Right lobe of liver (tissue), 4 donors: ENCODE measurements at regions not wholly inside any gene's neighbourhood (a gene's known extent, or its start where the extent isn't known, plus 50 kb on each side); places are given as distances from the start of the nearest gene placed in this dataset.

Experiments
- POLR2A ChIP-seq: fragments of 450-650 bp; IDR thresholded peaks from one replicate; pipeline ENCODE4 v1.6.1; 2017; ENCODE audit warnings: antibody characterized with exemption, mild to moderate bottlenecking
- TF ChIP-seq, protein P1 (sequence below), 4 donors: fragments of 200-600 bp in 3 of 4; fragments of 450-650 bp in 1 of 4; IDR thresholded peaks; one replicate each; pipeline versions ENCODE4 v1.5.1 to v1.8.0; 2016 to 2022; ENCODE audit warnings: antibody characterized with exemption in 4 of 4, mild to moderate bottlenecking in 2 of 4
- donor health status: DM: no; HTN: no; CAD: no.
- donor health status: DM: no; HTN: no; CAD: no.
- donor health status: DM: no; HTN: yes; CAD: no.

DNA sequence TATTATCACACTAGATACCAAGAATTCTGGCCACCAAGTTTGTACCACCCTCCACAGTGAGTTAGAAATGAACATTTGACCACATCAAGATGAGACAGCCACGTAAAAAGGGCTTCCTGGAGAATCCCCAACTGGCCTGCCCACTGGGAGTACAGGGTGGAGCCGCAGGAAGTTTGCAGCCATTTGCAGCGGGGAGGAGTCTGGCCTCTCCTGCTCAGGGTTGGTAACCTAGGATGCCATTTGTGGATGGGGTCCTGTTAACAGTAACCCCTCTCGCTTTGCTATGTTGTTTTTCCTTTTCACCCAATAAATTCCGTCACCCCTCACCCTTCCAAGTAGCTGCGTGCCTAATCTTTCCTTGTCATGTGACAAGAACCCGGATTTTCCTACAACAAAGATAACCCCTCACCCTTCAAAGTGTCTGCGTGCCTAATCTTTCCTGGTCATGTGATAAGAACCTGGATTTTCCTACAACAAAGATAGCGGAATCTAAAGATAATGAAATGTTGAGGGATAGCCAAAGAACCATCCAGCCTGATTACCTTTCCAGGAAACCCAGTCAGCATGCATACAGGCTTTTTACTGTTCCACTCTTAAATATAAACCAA is 245.4 kb downstream of the NAF1 start:
- TF ChIP-seq, protein P1, sequence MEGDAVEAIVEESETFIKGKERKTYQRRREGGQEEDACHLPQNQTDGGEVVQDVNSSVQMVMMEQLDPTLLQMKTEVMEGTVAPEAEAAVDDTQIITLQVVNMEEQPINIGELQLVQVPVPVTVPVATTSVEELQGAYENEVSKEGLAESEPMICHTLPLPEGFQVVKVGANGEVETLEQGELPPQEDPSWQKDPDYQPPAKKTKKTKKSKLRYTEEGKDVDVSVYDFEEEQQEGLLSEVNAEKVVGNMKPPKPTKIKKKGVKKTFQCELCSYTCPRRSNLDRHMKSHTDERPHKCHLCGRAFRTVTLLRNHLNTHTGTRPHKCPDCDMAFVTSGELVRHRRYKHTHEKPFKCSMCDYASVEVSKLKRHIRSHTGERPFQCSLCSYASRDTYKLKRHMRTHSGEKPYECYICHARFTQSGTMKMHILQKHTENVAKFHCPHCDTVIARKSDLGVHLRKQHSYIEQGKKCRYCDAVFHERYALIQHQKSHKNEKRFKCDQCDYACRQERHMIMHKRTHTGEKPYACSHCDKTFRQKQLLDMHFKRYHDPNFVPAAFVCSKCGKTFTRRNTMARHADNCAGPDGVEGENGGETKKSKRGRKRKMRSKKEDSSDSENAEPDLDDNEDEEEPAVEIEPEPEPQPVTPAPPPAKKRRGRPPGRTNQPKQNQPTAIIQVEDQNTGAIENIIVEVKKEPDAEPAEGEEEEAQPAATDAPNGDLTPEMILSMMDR (IDR thresholded peaks at IDR 0.05): no peak
- TF ChIP-seq POLR2A: no peak
